ENCODE measurements at regions not wholly inside any gene's neighbourhood (a gene's known extent, or its start where the extent isn't known, plus 50 kb on each side); places are given as distances from the start of the nearest gene placed in this dataset.

DNA sequence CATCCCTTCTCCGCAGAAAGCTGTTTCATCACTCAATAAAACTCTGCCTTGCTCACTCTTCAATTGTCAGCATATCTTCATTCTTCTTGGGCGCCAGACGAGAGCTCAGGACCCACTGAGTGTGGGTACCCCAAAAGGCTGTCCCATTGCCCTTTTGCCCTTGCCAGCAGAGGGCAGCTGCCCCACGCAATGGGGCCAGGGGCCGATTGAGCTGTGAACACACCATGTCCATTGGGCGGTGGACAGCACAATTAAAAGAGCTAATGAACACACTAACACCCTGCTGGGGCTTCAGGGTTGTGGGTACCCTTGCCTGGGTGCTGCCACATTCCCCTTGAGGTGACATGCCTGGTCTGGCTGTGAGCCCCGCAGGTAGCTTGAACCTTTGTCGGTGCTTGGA is 487.2 kb upstream of the NUDT12 start:
- no TSS peak for BruUV-seq (replicated peaks)
- H3K9me3 ChIP-seq (ENCODE audit: control insufficient read depth in 1 of 2, insufficient read depth in 1 of 2, low read depth in 1 of 2, low read length in 2 of 2): no peaks in the 10 kb centered on the region
- no peaks in the 10 kb centered on the region for H4K20me1 ChIP-seq (ENCODE audit: insufficient read depth)
- H3K4me1 ChIP-seq (ENCODE audit: control insufficient read depth in 1 of 2, insufficient read depth in 2 of 2, low read length in 2 of 2): no peaks in the 10 kb centered on the region
- ATAC-seq (no peak), DNase-seq (ENCODE audit: low read depth, low spot score) (no peak)
- no peaks in the 10 kb centered on the region for H3K36me3 ChIP-seq (ENCODE audit: control insufficient read depth in 1 of 2, insufficient read depth in 2 of 2, low read length in 2 of 2)
- POLR2A ChIA-PET: no interaction called here
- H3K27me3 ChIP-seq (ENCODE audit: insufficient read depth, low read length): no peaks in the 10 kb centered on the region
- CTCF ChIA-PET: no interaction called here
- RAD21 ChIA-PET (ENCODE audit: low non-redundant PET in 1 of 2, low total read pairs in 2 of 2, uncharacterized antibody in 2 of 2, unreplicated experiment in 2 of 2): no interaction called here
- TF ChIP-seq EZH2phosphoT487 (IDR thresholded peaks at IDR 0.05; ENCODE audit: borderline replicate concordance) (no peak), POLR2AphosphoS5 (IDR thresholded peaks at IDR 0.05; ENCODE audit: low read depth, low read length) (no peak)
- TF ChIP-seq, protein P1, sequence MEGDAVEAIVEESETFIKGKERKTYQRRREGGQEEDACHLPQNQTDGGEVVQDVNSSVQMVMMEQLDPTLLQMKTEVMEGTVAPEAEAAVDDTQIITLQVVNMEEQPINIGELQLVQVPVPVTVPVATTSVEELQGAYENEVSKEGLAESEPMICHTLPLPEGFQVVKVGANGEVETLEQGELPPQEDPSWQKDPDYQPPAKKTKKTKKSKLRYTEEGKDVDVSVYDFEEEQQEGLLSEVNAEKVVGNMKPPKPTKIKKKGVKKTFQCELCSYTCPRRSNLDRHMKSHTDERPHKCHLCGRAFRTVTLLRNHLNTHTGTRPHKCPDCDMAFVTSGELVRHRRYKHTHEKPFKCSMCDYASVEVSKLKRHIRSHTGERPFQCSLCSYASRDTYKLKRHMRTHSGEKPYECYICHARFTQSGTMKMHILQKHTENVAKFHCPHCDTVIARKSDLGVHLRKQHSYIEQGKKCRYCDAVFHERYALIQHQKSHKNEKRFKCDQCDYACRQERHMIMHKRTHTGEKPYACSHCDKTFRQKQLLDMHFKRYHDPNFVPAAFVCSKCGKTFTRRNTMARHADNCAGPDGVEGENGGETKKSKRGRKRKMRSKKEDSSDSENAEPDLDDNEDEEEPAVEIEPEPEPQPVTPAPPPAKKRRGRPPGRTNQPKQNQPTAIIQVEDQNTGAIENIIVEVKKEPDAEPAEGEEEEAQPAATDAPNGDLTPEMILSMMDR (IDR thresholded peaks at IDR 0.05 in 2 of 3, conservative IDR thresholded peaks at IDR 0.05 in 1 of 3; ENCODE audit: borderline replicate concordance in 1 of 3, insufficient read depth in 1 of 3, low read depth in 2 of 3, low read length in 2 of 3): no peak
- no peak overlapping the region for H3K27ac ChIP-seq (ENCODE audit: low read depth, low read length)
- H3K9me2 ChIP-seq (ENCODE audit: insufficient read depth): no peaks in the 10 kb centered on the region
- no peaks in the 10 kb centered on the region for H3K79me2 ChIP-seq (ENCODE audit: insufficient read depth, low read length)
- H3K4me2 ChIP-seq (ENCODE audit: low read length): no peak overlapping the region
- H3K9ac ChIP-seq (ENCODE audit: low read length): no peak overlapping the region
- intact Hi-C loops (cut with micrococcal nuclease): no loop called here
- no peak overlapping the region for H3K4me3 ChIP-seq (replicated peaks in 1 of 2; ENCODE audit: low read depth in 1 of 2, low read length in 2 of 2)
- no peak overlapping the region for H2AFZ ChIP-seq (ENCODE audit: low read depth, low read length, poor library complexity, severe bottlenecking)

DNA sequence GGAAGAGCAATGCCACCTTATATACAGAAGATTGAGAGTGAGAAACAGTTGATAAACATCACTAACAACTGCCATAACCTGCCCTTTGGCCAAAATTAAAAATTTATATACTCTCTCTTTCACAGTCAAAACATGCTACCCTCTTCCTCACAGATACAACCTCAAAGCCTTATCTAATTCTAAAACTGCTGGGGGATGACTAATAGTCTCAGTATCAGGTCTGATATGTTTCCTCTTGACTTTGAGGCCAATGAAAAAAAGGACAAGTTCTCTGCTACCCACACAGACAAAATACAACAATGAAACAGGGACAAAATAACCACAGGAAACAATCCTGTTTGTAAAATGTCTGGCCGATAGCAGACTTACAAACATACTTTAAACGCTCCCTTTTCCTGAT is 485.6 kb upstream of the NUDT12 start:
- H3K9me3 ChIP-seq (ENCODE audit: control insufficient read depth in 1 of 2, insufficient read depth in 1 of 2, low read depth in 1 of 2, low read length in 2 of 2): no peaks in the 10 kb centered on the region
- no peak for ATAC-seq
- ChIA-PET RAD21 (ENCODE audit: low non-redundant PET in 1 of 2, low total read pairs in 2 of 2, uncharacterized antibody in 2 of 2, unreplicated experiment in 2 of 2) (no interaction called here), CTCF (no interaction called here), POLR2A (no interaction called here)
- H3K4me2 ChIP-seq (ENCODE audit: low read length): no peak overlapping the region
- no peaks in the 10 kb centered on the region for H3K79me2 ChIP-seq (ENCODE audit: insufficient read depth, low read length)
- no peak overlapping the region for H3K4me3 ChIP-seq (replicated peaks in 1 of 2; ENCODE audit: low read depth in 1 of 2, low read length in 2 of 2)
- no peak overlapping the region for H2AFZ ChIP-seq (ENCODE audit: low read depth, low read length, poor library complexity, severe bottlenecking)
- H3K4me1 ChIP-seq (ENCODE audit: control insufficient read depth in 1 of 2, insufficient read depth in 2 of 2, low read length in 2 of 2): no peaks in the 10 kb centered on the region
- H3K9me2 ChIP-seq (ENCODE audit: insufficient read depth): peaks cover 5% of the 10 kb centered on the region; the same call in 1 of the 2 replicates
- no peak overlapping the region for H3K27ac ChIP-seq (ENCODE audit: low read depth, low read length)
- no peak for DNase-seq (ENCODE audit: low read depth, low spot score)
- no peak overlapping the region for H3K9ac ChIP-seq (ENCODE audit: low read length)
- intact Hi-C loops (cut with micrococcal nuclease): no loop called here
- BruUV-seq (replicated peaks): no TSS peak
- H4K20me1 ChIP-seq (ENCODE audit: insufficient read depth): no peaks in the 10 kb centered on the region
- H3K27me3 ChIP-seq (ENCODE audit: insufficient read depth, low read length): no peaks in the 10 kb centered on the region
- no peaks in the 10 kb centered on the region for H3K36me3 ChIP-seq (ENCODE audit: control insufficient read depth in 1 of 2, insufficient read depth in 2 of 2, low read length in 2 of 2)
- no peak for TF ChIP-seq CEBPB (IDR thresholded peaks at IDR 0.05; ENCODE audit: low read depth)
- TF ChIP-seq RAD21 (IDR thresholded peaks at IDR 0.05; ENCODE audit: low read depth): no peak
- no peak for TF ChIP-seq EZH2 (IDR thresholded peaks at IDR 0.05)
- TF ChIP-seq JUND (IDR thresholded peaks at IDR 0.05): no peak
- no peak for TF ChIP-seq EZH2phosphoT487 (IDR thresholded peaks at IDR 0.05; ENCODE audit: borderline replicate concordance)
- TF ChIP-seq, protein P2, sequence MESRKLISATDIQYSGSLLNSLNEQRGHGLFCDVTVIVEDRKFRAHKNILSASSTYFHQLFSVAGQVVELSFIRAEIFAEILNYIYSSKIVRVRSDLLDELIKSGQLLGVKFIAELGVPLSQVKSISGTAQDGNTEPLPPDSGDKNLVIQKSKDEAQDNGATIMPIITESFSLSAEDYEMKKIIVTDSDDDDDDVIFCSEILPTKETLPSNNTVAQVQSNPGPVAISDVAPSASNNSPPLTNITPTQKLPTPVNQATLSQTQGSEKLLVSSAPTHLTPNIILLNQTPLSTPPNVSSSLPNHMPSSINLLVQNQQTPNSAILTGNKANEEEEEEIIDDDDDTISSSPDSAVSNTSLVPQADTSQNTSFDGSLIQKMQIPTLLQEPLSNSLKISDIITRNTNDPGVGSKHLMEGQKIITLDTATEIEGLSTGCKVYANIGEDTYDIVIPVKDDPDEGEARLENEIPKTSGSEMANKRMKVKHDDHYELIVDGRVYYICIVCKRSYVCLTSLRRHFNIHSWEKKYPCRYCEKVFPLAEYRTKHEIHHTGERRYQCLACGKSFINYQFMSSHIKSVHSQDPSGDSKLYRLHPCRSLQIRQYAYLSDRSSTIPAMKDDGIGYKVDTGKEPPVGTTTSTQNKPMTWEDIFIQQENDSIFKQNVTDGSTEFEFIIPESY (IDR thresholded peaks at IDR 0.05; ENCODE audit: extremely low read depth, insufficient replicate concordance, low read length): no peak
- TF ChIP-seq, protein P3, sequence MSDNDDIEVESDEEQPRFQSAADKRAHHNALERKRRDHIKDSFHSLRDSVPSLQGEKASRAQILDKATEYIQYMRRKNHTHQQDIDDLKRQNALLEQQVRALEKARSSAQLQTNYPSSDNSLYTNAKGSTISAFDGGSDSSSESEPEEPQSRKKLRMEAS (IDR thresholded peaks at IDR 0.05): no peak
- TF ChIP-seq, protein P4, sequence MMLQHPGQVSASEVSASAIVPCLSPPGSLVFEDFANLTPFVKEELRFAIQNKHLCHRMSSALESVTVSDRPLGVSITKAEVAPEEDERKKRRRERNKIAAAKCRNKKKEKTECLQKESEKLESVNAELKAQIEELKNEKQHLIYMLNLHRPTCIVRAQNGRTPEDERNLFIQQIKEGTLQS (IDR thresholded peaks at IDR 0.05): no peak
- no peak for TF ChIP-seq CBX3 (IDR thresholded peaks at IDR 0.05; ENCODE audit: low read depth)
- TF ChIP-seq, protein P5, sequence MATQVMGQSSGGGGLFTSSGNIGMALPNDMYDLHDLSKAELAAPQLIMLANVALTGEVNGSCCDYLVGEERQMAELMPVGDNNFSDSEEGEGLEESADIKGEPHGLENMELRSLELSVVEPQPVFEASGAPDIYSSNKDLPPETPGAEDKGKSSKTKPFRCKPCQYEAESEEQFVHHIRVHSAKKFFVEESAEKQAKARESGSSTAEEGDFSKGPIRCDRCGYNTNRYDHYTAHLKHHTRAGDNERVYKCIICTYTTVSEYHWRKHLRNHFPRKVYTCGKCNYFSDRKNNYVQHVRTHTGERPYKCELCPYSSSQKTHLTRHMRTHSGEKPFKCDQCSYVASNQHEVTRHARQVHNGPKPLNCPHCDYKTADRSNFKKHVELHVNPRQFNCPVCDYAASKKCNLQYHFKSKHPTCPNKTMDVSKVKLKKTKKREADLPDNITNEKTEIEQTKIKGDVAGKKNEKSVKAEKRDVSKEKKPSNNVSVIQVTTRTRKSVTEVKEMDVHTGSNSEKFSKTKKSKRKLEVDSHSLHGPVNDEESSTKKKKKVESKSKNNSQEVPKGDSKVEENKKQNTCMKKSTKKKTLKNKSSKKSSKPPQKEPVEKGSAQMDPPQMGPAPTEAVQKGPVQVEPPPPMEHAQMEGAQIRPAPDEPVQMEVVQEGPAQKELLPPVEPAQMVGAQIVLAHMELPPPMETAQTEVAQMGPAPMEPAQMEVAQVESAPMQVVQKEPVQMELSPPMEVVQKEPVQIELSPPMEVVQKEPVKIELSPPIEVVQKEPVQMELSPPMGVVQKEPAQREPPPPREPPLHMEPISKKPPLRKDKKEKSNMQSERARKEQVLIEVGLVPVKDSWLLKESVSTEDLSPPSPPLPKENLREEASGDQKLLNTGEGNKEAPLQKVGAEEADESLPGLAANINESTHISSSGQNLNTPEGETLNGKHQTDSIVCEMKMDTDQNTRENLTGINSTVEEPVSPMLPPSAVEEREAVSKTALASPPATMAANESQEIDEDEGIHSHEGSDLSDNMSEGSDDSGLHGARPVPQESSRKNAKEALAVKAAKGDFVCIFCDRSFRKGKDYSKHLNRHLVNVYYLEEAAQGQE (IDR thresholded peaks at IDR 0.05; ENCODE audit: low read depth): no peak
- TF ChIP-seq ZNF274 (IDR thresholded peaks at IDR 0.05; ENCODE audit: low read depth, low read length): no peak

Measured in HCT116 (cell line).